GM21447 (cell line): ENCODE measurements at regions not wholly inside any gene's neighbourhood (a gene's known extent, or its start where the extent isn't known, plus 50 kb on each side); places are given as distances from the start of the nearest gene placed in this dataset.

ENCODE experiments used
- ATAC-seq: cut with Tn5 transposase; IDR thresholded peaks from one replicate; pipeline ENCODE4 v1.9.1; 2021; ENCODE audit not compliant: unreplicated experiment

DNA sequence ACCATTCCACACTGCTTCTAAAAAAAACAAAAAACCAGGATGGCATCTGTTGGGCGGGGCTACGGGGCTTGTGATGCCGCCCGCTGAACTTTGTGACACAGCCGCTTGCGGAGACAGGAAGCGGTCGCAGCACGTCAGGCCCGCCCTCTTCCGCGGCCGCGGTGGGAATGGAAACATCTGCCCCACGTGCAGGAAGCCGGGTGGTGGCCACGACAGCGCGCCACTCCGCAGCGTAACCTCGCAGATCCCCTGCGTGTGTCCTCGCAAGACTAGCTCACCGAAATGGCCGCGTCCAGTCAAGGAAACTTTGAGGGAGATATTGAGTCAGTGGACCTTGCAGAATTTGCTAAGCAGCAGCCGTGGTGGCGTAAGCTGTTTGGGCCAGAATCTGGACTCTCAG lies 168.5 kb downstream of the SUCLG1 start:
- no peak for ATAC-seq

DNA sequence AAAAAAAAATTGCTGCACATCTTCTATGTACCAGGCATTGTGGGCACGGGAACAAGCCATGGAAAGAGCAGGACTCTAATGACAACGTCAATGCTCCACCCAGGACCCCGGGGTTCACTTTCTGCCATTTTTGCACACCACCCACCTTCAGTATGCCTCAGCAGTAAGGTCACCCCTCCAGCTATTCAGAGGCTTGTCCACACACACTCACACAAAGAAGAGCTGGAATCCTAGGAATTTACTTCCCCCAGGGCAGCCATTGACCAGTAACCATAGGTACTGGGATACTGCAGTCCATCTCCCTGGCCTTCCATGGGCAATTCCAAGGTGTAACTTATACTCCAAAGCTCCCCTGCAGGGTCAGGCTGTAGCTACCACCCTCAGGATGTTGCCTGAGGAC lies 170.8 kb downstream of the SUCLG1 start:
- ATAC-seq: no peak

DNA sequence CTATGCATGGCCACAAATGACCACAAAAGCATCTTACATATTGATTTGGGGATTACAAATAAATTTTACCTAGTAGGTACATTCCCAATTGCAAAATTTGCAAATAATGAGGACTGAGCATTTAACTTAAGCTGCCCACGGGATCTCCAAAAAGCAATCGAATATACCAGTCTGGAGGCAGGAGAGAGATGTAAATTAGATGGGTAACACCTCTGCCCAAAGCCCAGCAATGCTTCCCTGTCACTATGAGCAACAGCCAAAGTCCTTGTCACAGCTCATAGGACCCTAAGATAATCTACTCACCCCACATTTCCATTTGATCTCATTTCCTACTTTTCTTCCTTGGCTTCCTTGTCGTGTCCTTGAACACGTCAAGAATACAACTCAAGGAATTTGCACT lies 172.2 kb downstream of the SUCLG1 start:
- no peak for ATAC-seq

DNA sequence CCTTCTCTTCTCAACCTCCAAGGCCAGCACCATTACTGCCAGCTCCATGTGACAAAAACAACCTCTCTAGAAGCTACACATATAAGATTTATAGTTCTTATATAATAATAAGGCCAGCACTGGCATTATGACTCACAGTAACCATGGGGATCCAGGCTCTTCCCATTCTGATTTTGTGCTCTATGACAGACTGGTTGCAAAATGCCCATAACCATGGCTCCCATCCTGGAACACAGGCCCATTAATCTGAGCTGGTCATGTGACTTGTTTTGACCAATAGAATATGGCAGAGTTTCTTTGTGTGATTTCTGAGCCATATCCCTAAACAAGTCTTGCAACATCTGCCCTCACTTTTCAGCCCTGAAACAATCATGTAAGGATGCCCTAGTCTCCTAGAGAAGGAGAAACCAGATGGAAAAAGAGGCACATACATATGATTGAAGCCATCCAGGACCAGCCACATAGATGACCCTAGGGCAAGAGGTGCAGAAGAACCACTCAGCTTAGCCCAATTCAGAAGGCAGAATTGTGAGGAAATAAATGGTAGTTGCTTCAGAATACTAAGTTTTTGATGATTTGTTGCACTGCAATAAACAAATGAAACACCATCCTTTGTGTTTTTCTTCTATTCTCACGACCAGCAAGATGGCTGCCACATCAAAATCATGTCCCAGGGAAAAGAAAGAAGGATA lies 173.9 kb downstream of the SUCLG1 start:
- ATAC-seq: no peak

DNA sequence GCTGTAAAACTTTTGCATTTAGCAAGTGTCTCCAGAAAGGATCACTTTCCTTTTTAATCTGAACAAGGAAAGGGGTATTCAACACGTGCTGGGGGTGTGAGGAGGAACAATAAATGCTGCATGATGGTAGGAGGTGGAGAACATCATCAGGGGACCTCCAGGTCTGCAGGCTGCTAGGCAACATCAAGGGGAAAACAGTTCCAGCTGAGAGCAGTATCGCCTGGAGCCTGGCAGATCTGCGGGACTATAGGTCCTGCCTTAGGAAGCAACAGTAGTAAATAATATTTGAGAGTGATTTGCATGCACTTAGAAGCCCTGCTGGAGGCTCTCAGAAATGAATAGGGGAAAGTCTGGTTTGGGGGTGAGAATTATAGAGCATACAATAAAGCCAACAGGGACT lies 175.6 kb downstream of the SUCLG1 start:
- ATAC-seq: no peak

DNA sequence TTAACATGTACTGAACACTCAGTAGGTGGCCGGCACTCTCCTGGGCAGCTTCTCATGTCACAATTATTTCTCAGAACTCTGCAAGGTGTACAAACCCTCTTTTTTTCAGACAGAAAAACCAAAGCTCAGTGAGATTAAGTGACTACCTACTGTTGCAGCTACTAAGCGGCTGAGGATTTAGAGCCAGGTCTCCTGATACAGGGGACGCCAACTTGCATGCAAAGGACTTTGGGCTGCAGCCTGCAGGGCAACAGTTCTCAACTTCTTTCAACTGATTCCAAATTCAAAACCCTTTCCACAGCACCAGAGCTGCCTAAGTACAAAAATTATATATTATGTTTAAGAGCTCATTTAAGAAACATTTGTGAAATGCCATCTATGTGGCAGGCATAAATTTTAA lies 177.6 kb downstream of the SUCLG1 start:
- ATAC-seq: no peak

DNA sequence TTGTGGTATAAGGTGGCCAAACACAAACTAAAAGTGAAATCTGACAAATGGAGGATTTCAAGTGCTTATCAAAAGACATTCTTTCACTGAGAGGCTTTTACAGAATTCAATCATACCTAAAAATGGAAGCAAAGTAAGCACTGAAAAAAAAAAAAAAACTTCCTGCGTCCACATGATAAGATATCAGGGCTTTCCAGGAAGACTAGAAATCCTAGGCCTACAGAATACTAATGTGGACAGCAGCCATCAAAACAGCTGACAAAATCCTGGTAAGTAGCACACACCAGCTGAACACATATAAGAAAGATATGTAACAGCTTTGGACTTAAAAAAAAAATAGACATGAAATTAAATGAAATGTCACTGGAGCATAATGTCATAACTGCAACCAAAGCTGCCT lies 178.2 kb downstream of the SUCLG1 start:
- ATAC-seq: no peak

DNA sequence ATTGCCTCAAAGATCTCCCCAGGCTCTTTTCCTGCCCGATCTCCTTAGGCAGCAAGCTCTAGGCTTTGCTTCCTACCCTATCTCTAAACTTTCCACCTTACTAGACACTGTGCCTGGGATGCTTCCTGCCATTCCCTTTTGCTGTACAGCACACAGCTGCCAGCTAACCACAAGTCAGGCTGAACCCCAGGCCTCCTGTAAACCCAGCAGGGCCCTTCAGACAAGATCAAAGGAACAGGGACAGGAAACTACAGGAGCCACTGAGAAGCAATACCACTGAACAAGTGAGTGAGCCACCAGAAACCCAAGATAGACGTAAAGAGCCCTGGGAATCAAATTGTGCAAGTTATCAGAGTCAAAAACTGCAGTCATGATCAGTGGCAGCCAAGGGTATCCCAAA lies 180.7 kb downstream of the SUCLG1 start:
- no peak for ATAC-seq

DNA sequence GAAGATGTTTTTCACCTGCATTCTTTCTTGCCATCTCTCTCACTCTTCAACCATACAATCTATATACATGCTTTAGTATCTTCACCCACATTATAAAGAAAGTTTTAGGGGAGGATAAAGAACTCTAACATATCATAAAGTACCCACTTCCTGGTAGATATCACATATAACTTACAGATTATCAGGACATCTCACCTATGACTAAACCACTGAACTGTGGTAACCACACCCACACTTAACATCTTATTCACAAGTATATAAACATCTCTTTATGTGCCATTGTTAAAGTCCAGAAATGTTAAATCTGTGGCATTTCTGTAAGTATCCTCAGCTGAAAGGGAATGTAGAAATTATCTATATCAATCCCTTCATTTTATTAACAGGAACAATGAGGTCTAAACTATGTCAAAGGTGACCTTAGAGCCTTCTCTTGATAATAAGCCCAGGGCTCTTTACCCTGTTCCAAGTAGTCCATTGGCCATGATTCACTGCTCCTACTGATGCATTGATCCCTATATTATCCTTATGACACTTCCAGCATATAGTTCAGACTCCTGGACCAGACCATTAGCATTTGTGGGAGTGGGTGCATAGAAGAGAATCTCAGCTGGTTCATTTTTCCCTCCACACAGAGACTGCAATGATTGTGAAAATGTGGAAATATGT lies 182.4 kb downstream of the SUCLG1 start:
- no peak for ATAC-seq

DNA sequence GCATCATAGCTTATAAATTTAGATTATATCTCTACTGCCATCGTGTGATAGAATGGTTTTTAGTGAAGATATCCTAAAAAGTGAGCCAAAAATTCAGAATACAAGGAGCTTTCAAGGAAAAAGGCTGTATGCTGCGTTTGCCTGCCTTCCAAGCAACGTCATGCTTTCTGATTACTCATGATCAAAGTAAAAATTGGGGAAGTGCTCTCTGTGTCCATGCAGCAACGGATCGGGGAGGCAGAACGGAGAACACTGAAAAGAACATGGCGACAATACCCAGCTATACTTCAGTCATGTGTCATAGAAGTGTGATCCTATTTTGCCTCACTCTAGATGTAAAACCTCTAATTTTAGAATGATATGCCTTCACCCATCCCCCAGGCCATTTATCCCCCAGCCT lies 185.7 kb downstream of the SUCLG1 start:
- no peak for ATAC-seq

DNA sequence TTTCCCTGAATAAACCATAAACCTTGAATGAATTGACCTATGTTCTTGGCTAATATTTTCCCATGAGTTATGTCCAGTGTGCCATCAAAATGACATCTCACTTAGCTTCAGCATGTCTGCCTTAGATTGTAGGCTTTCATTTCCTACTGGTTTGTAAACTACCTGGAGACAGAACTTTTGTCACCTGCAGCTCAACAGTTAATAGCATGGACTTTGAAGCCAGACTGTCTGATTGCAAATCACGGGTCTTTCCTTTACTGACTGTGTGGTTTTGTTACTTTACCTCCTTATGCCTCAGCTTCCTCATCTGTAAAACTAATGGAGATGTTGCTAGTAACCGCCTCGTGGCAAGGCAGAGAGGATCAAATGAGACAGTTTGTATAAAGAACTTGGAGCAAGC lies 187.1 kb downstream of the SUCLG1 start:
- no peak for ATAC-seq

DNA sequence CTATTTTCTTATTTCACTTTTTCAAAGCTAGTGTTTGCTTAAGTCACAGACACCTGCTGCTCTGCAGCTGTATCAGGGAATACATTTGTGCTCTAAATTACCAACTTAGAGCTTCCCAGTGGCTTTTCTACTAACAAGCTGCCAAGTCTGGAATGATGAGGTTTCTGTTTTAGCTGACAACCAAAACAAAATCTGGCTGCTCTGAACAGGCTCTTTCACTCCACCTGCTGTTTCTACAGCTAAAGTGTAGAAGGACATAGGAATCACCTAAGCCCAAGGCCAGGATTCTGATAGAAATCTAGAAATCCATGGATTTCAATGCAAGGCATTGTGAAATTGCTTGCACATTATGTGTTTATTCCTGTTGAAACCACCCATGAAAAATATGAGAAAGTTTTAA lies 201.2 kb downstream of the SUCLG1 start:
- ATAC-seq: no peak

DNA sequence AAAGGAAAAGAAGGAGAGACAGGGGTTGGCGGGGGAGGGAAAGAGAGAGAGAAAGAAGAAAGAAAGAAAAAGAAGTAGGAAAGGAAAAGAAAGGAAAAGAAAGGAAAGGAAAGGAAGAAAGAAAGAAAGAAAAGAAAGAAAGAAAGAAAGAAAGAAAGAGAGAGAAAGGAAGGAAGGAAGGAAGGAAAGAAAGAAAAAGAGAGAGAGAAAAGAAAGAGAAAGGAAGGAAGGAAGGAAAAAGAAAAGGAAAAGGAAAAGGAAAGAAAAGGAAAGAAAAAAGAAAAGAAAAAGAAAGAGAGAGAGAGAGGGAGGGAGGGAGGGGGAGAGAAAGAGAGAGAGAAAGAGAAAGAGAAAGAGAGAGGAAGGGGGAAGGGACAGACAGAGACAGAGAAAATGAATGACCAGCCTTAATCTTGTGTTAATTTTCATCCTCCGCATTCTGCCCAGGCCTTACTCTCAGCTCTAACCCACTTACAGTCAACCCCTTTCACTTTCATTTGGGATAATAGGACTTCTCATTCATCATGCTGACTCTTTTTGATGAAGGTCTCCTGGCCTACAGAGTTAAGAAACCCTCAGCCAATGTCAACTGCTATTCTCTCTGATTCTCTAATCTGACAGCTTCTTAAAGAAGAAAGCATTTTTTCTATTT lies 207.3 kb downstream of the SUCLG1 start:
- no peak for ATAC-seq

DNA sequence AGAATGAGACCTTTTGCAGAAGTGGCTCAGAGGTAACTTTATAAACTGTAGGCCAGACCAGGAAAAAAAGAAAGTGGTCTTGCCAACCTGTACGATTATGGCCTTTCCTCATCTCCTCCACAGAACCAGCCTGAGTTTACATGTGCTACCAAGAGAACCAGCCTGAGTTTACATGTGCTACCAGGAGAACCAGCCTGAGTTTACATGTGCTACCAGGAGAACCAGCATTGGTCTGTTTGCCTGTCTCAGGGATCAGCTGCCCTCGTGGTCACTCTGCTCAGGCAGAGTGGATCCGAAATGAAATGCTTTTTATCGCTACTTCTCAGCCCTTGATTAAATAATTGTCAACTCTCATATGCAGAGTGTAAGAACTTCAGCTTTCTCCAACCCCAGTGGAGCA lies 209.9 kb downstream of the SUCLG1 start:
- no peak for ATAC-seq

DNA sequence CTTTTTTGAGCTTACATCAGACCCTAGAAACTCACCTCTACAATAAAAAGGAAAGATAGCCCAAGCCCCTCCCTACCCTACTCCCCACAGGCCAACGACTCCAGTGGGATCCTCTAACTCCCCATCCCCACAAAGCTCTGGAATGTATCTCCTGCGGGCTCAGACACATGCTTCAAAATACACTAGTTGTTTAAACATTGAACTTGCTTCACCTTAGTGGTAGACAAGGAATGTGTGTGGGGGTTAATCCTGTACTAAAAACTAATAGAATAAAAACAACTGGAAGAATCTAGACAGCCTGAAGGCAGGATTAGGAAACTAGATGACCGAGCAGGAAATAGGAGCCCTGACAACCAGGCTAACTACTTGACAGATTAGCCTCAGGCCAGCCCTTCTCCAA lies 211.5 kb downstream of the SUCLG1 start:
- ATAC-seq: no peak

DNA sequence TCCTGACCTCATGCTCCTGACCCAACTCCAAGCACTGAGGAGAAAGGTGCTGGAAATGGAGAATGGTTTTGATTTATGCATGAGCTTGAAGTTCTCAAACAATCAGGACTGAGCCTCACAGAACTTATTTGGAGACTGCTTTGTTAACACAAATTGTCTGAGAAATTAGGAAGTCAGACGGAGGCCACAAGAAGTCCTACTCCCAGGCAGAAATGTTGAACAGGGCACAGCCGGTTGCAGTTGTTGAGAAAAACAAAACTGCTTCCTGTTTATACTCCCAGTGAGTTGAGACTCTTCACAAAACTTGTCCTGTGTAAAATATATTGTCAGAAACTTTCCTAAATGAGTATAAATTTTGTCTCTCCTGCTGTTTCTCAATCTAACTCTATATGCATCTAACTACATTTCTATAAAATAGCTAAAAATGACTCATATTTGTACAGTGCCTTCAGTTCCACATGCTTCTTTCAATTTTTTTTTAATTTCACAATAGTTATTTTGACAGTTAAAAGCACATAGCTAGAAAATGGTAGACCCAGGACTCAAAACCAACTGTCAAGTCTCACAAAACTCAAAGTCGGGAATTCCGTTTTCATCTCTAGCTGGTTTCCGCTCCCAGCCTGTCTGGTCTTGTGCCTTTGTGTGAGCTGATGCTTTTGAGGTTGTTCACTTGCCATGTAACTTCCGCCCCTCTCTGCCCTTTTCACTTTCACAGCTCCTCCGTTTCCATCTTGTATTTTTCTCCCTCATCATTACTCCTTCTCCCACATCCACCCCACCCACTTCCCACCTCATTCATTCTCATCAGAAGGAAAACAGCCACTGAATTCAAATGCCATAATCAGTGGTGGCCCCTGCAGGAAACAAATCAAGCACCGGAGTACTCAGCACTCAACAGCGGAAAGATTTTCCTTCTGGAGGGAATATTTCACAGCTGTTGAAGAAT lies 215.0 kb downstream of the SUCLG1 start:
- no peak for ATAC-seq

DNA sequence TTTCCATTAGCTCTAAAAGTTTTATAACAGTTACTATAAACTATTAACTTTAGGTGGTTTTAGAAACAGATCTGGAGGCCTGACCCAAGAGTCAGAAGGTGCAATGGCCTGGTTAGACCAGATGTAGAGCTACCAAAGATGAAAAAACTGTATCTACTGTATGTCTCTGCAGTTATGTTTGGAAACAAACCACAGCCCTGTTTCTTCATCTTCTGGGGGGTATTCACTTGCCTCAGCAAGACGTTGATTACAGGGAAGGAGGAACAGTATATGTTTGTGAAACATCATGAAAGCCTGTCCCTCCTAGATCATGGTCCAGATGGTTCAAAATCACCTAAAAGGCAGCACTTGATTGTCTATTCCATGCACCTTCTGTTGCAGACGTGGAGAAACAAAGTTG lies 220.2 kb downstream of the SUCLG1 start:
- ATAC-seq: no peak

DNA sequence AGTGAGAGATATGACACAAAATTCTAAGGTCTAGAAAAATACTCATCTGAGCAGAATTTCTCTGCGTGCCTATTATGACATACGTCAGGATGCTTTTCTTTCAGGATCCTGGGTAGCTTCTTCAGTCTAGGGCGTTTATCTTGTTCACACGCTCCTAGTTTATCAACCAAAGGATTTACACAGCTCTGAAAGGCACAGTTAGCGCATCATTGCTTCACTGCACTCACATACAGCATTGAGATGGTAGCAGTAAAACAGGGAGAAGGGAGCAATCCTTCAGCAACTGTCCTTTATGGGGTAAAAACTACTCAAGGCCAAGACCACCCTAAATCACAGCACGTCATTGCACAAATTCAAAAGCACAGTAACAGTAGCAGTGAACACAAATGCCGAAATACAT lies 222.8 kb downstream of the SUCLG1 start:
- no peak for ATAC-seq

DNA sequence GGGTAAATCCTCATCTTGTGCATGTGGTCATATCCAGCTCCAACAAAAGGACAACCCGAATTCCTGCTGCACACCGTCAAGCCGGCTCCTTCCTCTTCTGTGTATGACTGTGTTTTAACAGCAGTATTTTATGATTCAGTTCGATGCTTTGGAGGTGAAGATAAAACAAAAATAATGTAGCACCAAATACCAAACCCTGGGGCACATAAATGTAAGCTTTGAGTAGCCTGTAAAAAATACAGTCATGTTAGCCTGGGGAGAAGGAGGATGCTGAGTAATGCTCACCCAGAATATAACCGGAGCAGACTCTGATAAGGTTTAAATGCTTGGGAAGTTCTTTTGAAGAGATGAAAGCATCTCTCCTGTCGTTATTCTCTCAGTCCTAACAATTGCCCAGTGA lies 225.0 kb downstream of the SUCLG1 start:
- no peak for ATAC-seq

DNA sequence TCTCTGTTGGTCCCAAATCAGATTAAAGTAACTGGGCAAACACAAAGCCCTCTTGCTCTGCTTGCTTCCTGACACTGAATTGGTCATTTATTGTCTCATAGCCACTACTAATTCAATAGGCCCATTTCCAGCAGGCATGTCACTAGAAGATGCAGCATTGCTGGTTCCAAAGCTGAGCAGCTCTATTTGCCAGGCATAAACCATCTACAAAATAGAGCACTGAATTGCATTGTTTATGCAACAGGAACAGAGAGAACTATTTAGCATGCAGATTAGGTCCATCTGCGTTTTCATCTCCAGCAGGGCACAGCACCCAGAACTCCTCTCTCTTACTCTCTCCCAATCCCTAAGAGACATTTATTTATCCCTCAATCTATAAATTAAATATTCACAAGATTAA lies 227.6 kb downstream of the SUCLG1 start:
- ATAC-seq: no peak

DNA sequence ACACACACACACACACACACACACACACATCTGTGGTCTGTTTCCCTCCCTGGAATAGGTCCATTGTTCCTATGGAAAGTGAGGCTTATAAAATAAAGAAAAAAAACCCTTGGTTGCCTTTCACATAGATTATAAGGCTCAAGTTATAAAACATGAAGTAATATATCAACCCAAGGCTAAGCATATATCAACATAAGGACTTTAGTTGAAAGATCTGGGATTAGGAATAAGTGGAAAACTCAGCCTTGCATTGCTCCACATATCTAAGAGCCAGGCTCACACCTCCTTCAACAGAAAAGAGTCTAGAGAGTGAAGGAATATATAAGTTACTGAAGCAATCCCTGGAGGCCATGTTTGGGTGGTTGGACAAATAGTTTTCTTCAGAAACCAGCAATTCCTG lies 235.0 kb downstream of the SUCLG1 start:
- no peak for ATAC-seq
